K562 (cell line): ENCODE measurements at regions not wholly inside any gene's neighbourhood (a gene's known extent, or its start where the extent isn't known, plus 50 kb on each side); places are given as distances from the start of the nearest gene placed in this dataset.

Source experiments
- ATAC-seq: fragments of 200-7000 bp; cut with Tn5 transposase; 3 replicates; pipeline ENCODE4 v1.9.1; 2020; ENCODE audit warnings: moderate library complexity
- BruUV-seq: library from RNA; stranded (reverse); fragments of 400-500 nt; replicated peaks from 2 replicates; lab custom pipeline; 2021; lab: Mats Ljungman, UMichigan
- CTCF ChIA-PET: fragments of 300-600 bp; formaldehyde crosslinking; extraction: SDS; loops from one replicate; lab custom pipeline; 2021; ENCODE audit warnings: low intra/inter-chr PET ratio; lab: Yijun Ruan, JAX
- POLR2A ChIA-PET: fragments of 300-600, 350-650 bp; sonication (Branson Sonifier 250); formaldehyde crosslinking; extraction: SDS; loops from one replicate; lab custom pipeline; 2021; ENCODE audit warnings: antibody characterized with exemption, inconsistent platforms; lab: Yijun Ruan, JAX
- DNase-seq, 4 experiments: peaks; one replicate each; pipeline versions ENCODE4 v3.0.0 to v3.0.0-alpha.2; 2011 to 2018; ENCODE audit warnings: low spot score in 3 of 4, mixed read lengths in 3 of 4; ENCODE audit errors: extremely low read depth in 1 of 4
- FAIRE-seq: peaks from 2 replicates; lab custom pipeline; 2011; peaks lifted over from hg19 to GRCh38; lab: Jason Lieb, UNC
- H2AFZ ChIP-seq: 2 replicates; pipeline ENCODE4 v1.6.0; 2011; ENCODE audit warnings: low read depth, low read length, control low read depth, inconsistent platforms
- H3K27ac ChIP-seq: fragments of 200-600 bp; 3 replicates; pipeline ENCODE4 v1.8.0; 2011; ENCODE audit warnings: low read depth, mild to moderate bottlenecking, control low read depth, inconsistent platforms, low read length, moderate library complexity, mixed read lengths; ENCODE audit errors: extremely low read depth
- H3K27me3 ChIP-seq, 2 experiments: fragments of 300-600 bp in 1 of 2; 2 replicates in 1 of 2; 3 replicates in 1 of 2; pipeline versions ENCODE4 v1.6.0 to v1.8.0; 2011; ENCODE audit warnings: inconsistent platforms in 2 of 2, low read length in 2 of 2, mild to moderate bottlenecking in 1 of 2, mixed read lengths in 1 of 2, moderate library complexity in 1 of 2; ENCODE audit not compliant: control insufficient read depth in 2 of 2, insufficient read depth in 2 of 2
- H3K36me3 ChIP-seq: fragments of 300-600 bp; 3 replicates; pipeline ENCODE4 v1.8.0; 2011; ENCODE audit warnings: mild to moderate bottlenecking, low read length, inconsistent platforms; ENCODE audit not compliant: control insufficient read depth, insufficient read depth
- H3K4me1 ChIP-seq, 2 experiments: fragments of 200-600 bp in 1 of 2; replicated peaks in 1 of 2; 2 replicates in 1 of 2; 3 replicates in 1 of 2; pipeline versions ENCODE4 v1.5.1 to v1.8.0; 2011; ENCODE audit warnings: inconsistent platforms in 2 of 2, low read length in 2 of 2, mild to moderate bottlenecking in 1 of 2, mixed read lengths in 1 of 2, moderate library complexity in 1 of 2; ENCODE audit not compliant: control insufficient read depth in 2 of 2, insufficient read depth in 2 of 2
- H3K4me2 ChIP-seq: 2 replicates; pipeline ENCODE4 v1.6.1; 2011; ENCODE audit warnings: low read length, control low read depth, inconsistent platforms, mixed read lengths; ENCODE audit not compliant: insufficient read depth
- H3K4me3 ChIP-seq: fragments of 200-600 bp; sonication (generic), shearing (Covaris generic); 2 replicates; pipeline ENCODE4 v1.5.1; 2016; ENCODE audit warnings: control low read depth, inconsistent platforms
- H3K79me2 ChIP-seq: fragments of 200-600 bp; 3 replicates; pipeline ENCODE4 v1.8.0; 2011; ENCODE audit warnings: low read length, inconsistent platforms; ENCODE audit not compliant: control insufficient read depth, insufficient read depth
- H3K9ac ChIP-seq, 2 experiments: 2 replicates each; pipeline versions ENCODE4 v1.6.0 to v1.6.1; 2011; ENCODE audit warnings: low read depth in 2 of 2, low read length in 2 of 2, control low read depth in 1 of 2, inconsistent platforms in 1 of 2, mild to moderate bottlenecking in 1 of 2, mixed read lengths in 1 of 2; ENCODE audit not compliant: insufficient read depth in 1 of 2
- H3K9me1 ChIP-seq: one replicate; pipeline ENCODE4 v1.6.0; 2011; ENCODE audit warnings: inconsistent platforms, mild to moderate bottlenecking, low read length, moderate library complexity; ENCODE audit not compliant: control insufficient read depth, insufficient read depth
- H3K9me3 ChIP-seq: replicated peaks from 2 replicates; pipeline ENCODE4 v1.5.1; 2011; ENCODE audit warnings: low read depth, low read length, inconsistent platforms; ENCODE audit not compliant: control insufficient read depth, insufficient read depth
- H4K20me1 ChIP-seq: replicated peaks from 2 replicates; pipeline ENCODE4 v1.6.1; 2011; ENCODE audit warnings: low read length, inconsistent platforms, mixed read lengths; ENCODE audit not compliant: control insufficient read depth, insufficient read depth
- CEBPB ChIP-seq: fragments of 450-650 bp; IDR thresholded peaks from 2 replicates; pipeline ENCODE4 v1.6.1; 2016; ENCODE audit warnings: missing genetic modification characterization, missing compliant biosample characterization
- MAZ ChIP-seq, 2 experiments: fragments of 450-650 bp in 1 of 2; sonication (generic) in 1 of 2; formaldehyde crosslinking; IDR thresholded peaks in 1 of 2; conservative IDR thresholded peaks in 1 of 2; 2 replicates each; pipeline versions ENCODE4 v1.4.0 to v1.5.0; 2020; ENCODE audit warnings: mild to moderate bottlenecking in 1 of 2, missing genetic modification reagents in 1 of 2
- THRAP3 ChIP-seq: fragments of 450-650 bp; IDR thresholded peaks from 2 replicates; pipeline ENCODE4 v1.6.1; 2016; ENCODE audit warnings: mild to moderate bottlenecking, inconsistent platforms, borderline replicate concordance
- WGBS: fragments of 100-300 bp; shearing (Covaris generic); methylation state at CpG from one replicate; pipeline ENCODE4 v1.1.6; 2016; ENCODE audit warnings: low coverage, mixed read lengths; ENCODE audit not compliant: insufficient coverage; ENCODE audit errors: missing lambda C conversion rate; 5-methylcytosine and 5-hydroxymethylcytosine counted together
- in situ Hi-C: fragments of 300-500 bp; cut with MboI; formaldehyde crosslinking; loops from 4 replicates; pipeline ENCODE4 v1.15.0; 2018; ENCODE audit warnings: inconsistent platforms, mixed read lengths
- intact Hi-C: fragments of 100-400 bp; cut with micrococcal nuclease; formaldehyde crosslinking; loops from 2 replicates; pipeline ENCODE4 v1.14.2; 2022
- TF ChIP-seq, protein P1 (sequence below): fragments of 250-450 bp; sonication (Bioruptor Pico); IDR thresholded peaks from 2 replicates; pipeline ENCODE4 v1.5.0; 2020; ENCODE audit warnings: mild to moderate bottlenecking, borderline replicate concordance

DNA sequence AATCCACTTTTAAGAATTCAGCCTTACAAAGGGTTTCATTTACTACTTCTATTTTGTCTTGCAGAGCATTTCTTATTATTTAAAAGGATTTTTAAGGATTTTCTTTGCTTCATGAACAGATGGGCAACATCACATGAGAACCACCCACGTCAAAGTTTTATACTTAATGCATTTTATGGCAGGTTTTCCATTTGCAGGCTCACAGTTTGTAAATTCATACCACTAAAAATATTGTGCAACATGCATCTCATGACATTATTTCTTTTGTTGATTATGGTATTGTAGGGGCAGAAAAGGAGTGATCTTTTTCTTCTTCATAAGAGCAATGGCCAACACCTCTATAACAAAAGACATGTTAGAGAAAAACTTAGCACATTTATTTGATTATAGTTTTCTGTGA, 554.0 kb upstream of the SPRY2 start:
- no peaks in the 10 kb centered on the region for H3K9me1 ChIP-seq
- H3K79me2 ChIP-seq: no peaks in the 10 kb centered on the region
- H3K9ac ChIP-seq: no peak overlapping the region
- WGBS: 1% methylated on average over 1 of the region's 1 CpG
- H2AFZ ChIP-seq: no peak overlapping the region
- no peak overlapping the region for H3K4me2 ChIP-seq
- H3K36me3 ChIP-seq: no peaks in the 10 kb centered on the region
- POLR2A ChIA-PET: interaction anchor here (1.0 kb wide), 1 partner anchor 380 kb away, joined by 5 read pairs; no protein-coding TSS in a partner anchor
- H3K4me3 ChIP-seq: no peak overlapping the region
- intact Hi-C loops (no loop called here), in situ Hi-C loops (loop anchor here (5.0 kb wide), 1 partner anchor 378 kb away; no protein-coding TSS in a partner anchor)
- H3K4me1 ChIP-seq: no peaks in the 10 kb centered on the region
- no peaks in the 10 kb centered on the region for H4K20me1 ChIP-seq
- ATAC-seq (no peak), FAIRE-seq (no peak), DNase-seq (peak in 3 of 4 experiments; percentile 3 to 10 (median 7))
- TF ChIP-seq, protein P1, sequence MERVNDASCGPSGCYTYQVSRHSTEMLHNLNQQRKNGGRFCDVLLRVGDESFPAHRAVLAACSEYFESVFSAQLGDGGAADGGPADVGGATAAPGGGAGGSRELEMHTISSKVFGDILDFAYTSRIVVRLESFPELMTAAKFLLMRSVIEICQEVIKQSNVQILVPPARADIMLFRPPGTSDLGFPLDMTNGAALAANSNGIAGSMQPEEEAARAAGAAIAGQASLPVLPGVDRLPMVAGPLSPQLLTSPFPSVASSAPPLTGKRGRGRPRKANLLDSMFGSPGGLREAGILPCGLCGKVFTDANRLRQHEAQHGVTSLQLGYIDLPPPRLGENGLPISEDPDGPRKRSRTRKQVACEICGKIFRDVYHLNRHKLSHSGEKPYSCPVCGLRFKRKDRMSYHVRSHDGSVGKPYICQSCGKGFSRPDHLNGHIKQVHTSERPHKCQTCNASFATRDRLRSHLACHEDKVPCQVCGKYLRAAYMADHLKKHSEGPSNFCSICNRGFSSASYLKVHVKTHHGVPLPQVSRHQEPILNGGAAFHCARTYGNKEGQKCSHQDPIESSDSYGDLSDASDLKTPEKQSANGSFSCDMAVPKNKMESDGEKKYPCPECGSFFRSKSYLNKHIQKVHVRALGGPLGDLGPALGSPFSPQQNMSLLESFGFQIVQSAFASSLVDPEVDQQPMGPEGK (CRISPR knock-in tag): no peak
- TF ChIP-seq MAZ (CRISPR knock-in tag; conservative IDR thresholded peaks at IDR 0.05 in 1 of 2, IDR thresholded peaks at IDR 0.05 in 1 of 2) (no peak), THRAP3 (no peak), CEBPB (tag) (peak; percentile 64)
- H3K27ac ChIP-seq: no peak overlapping the region
- CTCF ChIA-PET: no interaction called here
- H3K27me3 ChIP-seq: no peaks in the 10 kb centered on the region
- no TSS peak for BruUV-seq
- H3K9me3 ChIP-seq: no peaks in the 10 kb centered on the region
